NB4 (cell line): ENCODE measurements at regions not wholly inside any gene's neighbourhood (a gene's known extent, or its start where the extent isn't known, plus 50 kb on each side); places are given as distances from the start of the nearest gene placed in this dataset.

Source experiments
- DNase-seq: peaks from one replicate; pipeline ENCODE4 v3.0.0; 2010; ENCODE audit warnings: low read depth
- H3K4me3 ChIP-seq: one replicate; pipeline ENCODE4 v1.5.1; 2011; ENCODE audit warnings: mild to moderate bottlenecking, low read depth, low read length, moderate library complexity
- CTCF ChIP-seq: IDR thresholded peaks from one replicate; pipeline ENCODE4 v1.5.1; 2012; ENCODE audit warnings: low read depth, low read length
- MAX ChIP-seq: IDR thresholded peaks from 2 replicates; pipeline ENCODE4 v1.6.1; 2011; ENCODE audit warnings: low read depth, low read length
- MYC ChIP-seq: IDR thresholded peaks from 2 replicates; pipeline ENCODE4 v1.6.1; 2011; ENCODE audit warnings: low read depth, low read length
- POLR2A ChIP-seq: IDR thresholded peaks from 2 replicates; pipeline ENCODE4 v1.6.1; 2011; ENCODE audit warnings: mild to moderate bottlenecking; ENCODE audit not compliant: insufficient read length; ENCODE audit errors: extremely low read depth

- DNase-seq: no peak
- TF ChIP-seq CTCF (no peak), MAX (no peak), POLR2A (no peak), MYC (no peak)
These were observed 187.8 kb downstream of the TBX5 start for GRCh38 chr12:114218136-114218535.

GRCh38 chr12:114215746-114216145 lies 190.2 kb downstream of the TBX5 start:
- H3K4me3 ChIP-seq: no peak overlapping the region
- TF ChIP-seq CTCF (no peak), MYC (no peak), POLR2A (no peak), MAX (no peak)
- no peak for DNase-seq

More at GRCh38 chr12:114218136-114218535, 187.8 kb downstream of the TBX5 start:
- H3K4me3 ChIP-seq: no peak overlapping the region

GRCh38 chr12:114213055-114213581 lies 192.8 kb downstream of the TBX5 start:
- DNase-seq: peak; percentile 18
- TF ChIP-seq MYC (no peak), CTCF (peak; percentile 16), POLR2A (no peak), MAX (no peak)
- no peak overlapping the region for H3K4me3 ChIP-seq

- TF ChIP-seq MAX (no peak), MYC (no peak), POLR2A (no peak), CTCF (no peak)
- H3K4me3 ChIP-seq: no peak overlapping the region
- no peak for DNase-seq
These were observed 196.1 kb downstream of the TBX5 start for GRCh38 chr12:114209861-114210260.

GRCh38 chr12:114206525-114206924 lies 199.4 kb downstream of the TBX5 start:
- H3K4me3 ChIP-seq: no peak overlapping the region
- no peak for DNase-seq
- TF ChIP-seq CTCF (no peak), POLR2A (no peak), MAX (no peak), MYC (no peak)
